ENCODE measurements at regions not wholly inside any gene's neighbourhood (a gene's known extent, or its start where the extent isn't known, plus 50 kb on each side); places are given as distances from the start of the nearest gene placed in this dataset.

GRCh38 chr4:42732776-42733175, 75.9 kb upstream of the ATP8A1 start:
- dilution Hi-C loops (cut with HindIII; ENCODE audit: low sequenced_read_pairs, unreplicated experiment): no loop called here
- H2BK15ac ChIP-seq (ENCODE audit: low read depth, low read length): no peak overlapping the region
- H2AK9ac ChIP-seq (replicated peaks; ENCODE audit: low read depth, low read length, poor library complexity): no peak overlapping the region
- no peaks in the 10 kb centered on the region for H4K20me1 ChIP-seq (ENCODE audit: insufficient read depth, low read length)
- H4K91ac ChIP-seq (ENCODE audit: insufficient read depth, low read depth, low read length): no peak overlapping the region
- peaks cover 2% of the 10 kb centered on the region; the same call in 1 of the 2 replicates for H3K9me3 ChIP-seq (ENCODE audit: control insufficient read depth, insufficient read depth, low read length)
- H3K36me3 ChIP-seq (ENCODE audit: control insufficient read depth, insufficient read depth, low read length): no peaks in the 10 kb centered on the region
- no peak overlapping the region for H2BK120ac ChIP-seq (ENCODE audit: low read depth, low read length)
- DNase-seq: no peak
- no peak overlapping the region for H3K27ac ChIP-seq (ENCODE audit: insufficient read depth, low read length)
- no peak overlapping the region for H2BK20ac ChIP-seq (ENCODE audit: low read depth, low read length)
- H3K18ac ChIP-seq (ENCODE audit: low read depth, low read length): no peak overlapping the region
- no peaks in the 10 kb centered on the region for H3K79me1 ChIP-seq (ENCODE audit: low read depth in 1 of 2, low read length in 2 of 2)
- no peaks in the 10 kb centered on the region for H3K9me1 ChIP-seq (ENCODE audit: insufficient read depth, low read length)
- H3K4ac ChIP-seq (ENCODE audit: low read depth, low read length): no peak overlapping the region
- H4K8ac ChIP-seq (ENCODE audit: low read depth in 2 of 2, low read length in 2 of 2): no peak overlapping the region
- POLR2A ChIA-PET (ENCODE audit: unreplicated experiment): no interaction called here
- no peak overlapping the region for H3K23ac ChIP-seq (ENCODE audit: low read depth, low read length)
- H3K4me2 ChIP-seq (ENCODE audit: low read depth, low read length): no peak overlapping the region
- CTCF ChIA-PET: no interaction called here
- no peaks in the 10 kb centered on the region for H3K27me3 ChIP-seq (ENCODE audit: control insufficient read depth, insufficient read depth, low read length)
- H3K14ac ChIP-seq (replicated peaks; ENCODE audit: low read depth, low read length): no peak overlapping the region
- ATAC-seq (ENCODE audit: low read depth): no peak
- H3K4me3 ChIP-seq (ENCODE audit: insufficient read depth, low read depth, low read length): no peak overlapping the region
- no peak overlapping the region for H3K9ac ChIP-seq (ENCODE audit: low read depth, low read length)
- no peak overlapping the region for H3K56ac ChIP-seq (ENCODE audit: extremely low read depth, insufficient read depth, low read length)
- no peak overlapping the region for H4K5ac ChIP-seq (ENCODE audit: low read depth, low read length)
- H2AK5ac ChIP-seq (ENCODE audit: low read depth, low read length): no peak overlapping the region
- H2BK5ac ChIP-seq (ENCODE audit: low read depth, low read length, poor library complexity, severe bottlenecking): no peak overlapping the region
- BruUV-seq (replicated peaks): no TSS peak
- intact Hi-C loops (cut with micrococcal nuclease): no loop called here
- no peak for TF ChIP-seq MAZ (IDR thresholded peaks at IDR 0.05; ENCODE audit: borderline replicate concordance, low read depth, low read length)
- no peak for TF ChIP-seq CHD1 (IDR thresholded peaks at IDR 0.05; ENCODE audit: low read depth, low read length)
- no peak for TF ChIP-seq SMC3 (IDR thresholded peaks at IDR 0.05; ENCODE audit: low read depth, low read length)
- TF ChIP-seq CTCF (conservative IDR thresholded peaks at IDR 0.05; ENCODE audit: low read depth, low read length): no peak
- TF ChIP-seq RAD21 (IDR thresholded peaks at IDR 0.05; ENCODE audit: low read length): no peak
- no peak for TF ChIP-seq NFE2L2 (IDR thresholded peaks at IDR 0.05; ENCODE audit: low read depth, low read length)
- TF ChIP-seq POLR2A (IDR thresholded peaks at IDR 0.05; ENCODE audit: low read depth, low read length): no peak
- no peak for TF ChIP-seq RFX5 (IDR thresholded peaks at IDR 0.05; ENCODE audit: low read depth, low read length)
- WGBS, 2 experiments (ENCODE audit: extremely low coverage in 2 of 2, insufficient read length in 1 of 2): no CpG with 5 or more reads among the region's 5 CpGs
- H2AFZ ChIP-seq (replicated peaks; ENCODE audit: low read length, poor library complexity): no peak overlapping the region
- H3K4me1 ChIP-seq (ENCODE audit: control insufficient read depth, insufficient read depth, low read length): no peaks in the 10 kb centered on the region
- in situ Hi-C loops (cut with MboI; ENCODE audit: low sequenced_read_pairs): no loop called here

Measured in IMR-90 (cell line).